ENCODE measurements at regions not wholly inside any gene's neighbourhood (a gene's known extent, or its start where the extent isn't known, plus 50 kb on each side); places are given as distances from the start of the nearest gene placed in this dataset.

- Histone ChIP-seq H3K27ac (ENCODE audit: low read depth, low read length) (no peak overlapping the region), H3K9ac (ENCODE audit: low read depth in 1 of 3, low read length in 3 of 3) (no peak overlapping the region), H3K36me3 (ENCODE audit: control insufficient read depth in 3 of 3, insufficient read depth in 3 of 3, low read length in 3 of 3) (no peaks in the 10 kb centered on the region), H3K27me3 (ENCODE audit: control insufficient read depth in 3 of 3, insufficient read depth in 3 of 3, low read length in 3 of 3) (no peaks in the 10 kb centered on the region), H3K4me1 (ENCODE audit: control insufficient read depth in 3 of 3, insufficient read depth in 3 of 3, low read length in 3 of 3) (no peaks in the 10 kb centered on the region), H3K4me3 (ENCODE audit: low read length in 3 of 3) (no peak overlapping the region), H3K9me3 (ENCODE audit: control insufficient read depth in 3 of 3, low read length in 3 of 3) (no peaks in the 10 kb centered on the region)
These were observed 203.0 kb downstream of the POSTN start for GRCh38 chr13:37395544-37395943.

DNA sequence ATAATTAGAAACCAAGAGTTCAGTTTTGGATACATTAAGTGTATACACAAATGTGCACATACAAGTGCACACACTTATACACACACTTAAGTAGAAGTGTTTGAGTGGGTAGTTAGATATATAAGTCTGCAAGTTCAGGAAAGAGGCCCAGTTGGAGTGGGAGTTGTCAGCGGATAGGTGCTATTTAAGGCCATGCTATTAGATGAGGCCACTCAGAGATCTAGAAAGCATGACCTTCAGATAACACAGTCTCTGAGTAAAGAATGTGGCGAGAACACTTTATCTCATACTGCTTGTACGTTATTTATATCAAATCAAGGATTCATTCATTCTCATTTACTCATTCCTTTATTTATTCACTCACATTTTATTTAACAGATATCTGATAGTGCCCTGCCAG lies 206.2 kb downstream of the POSTN start:
- Histone ChIP-seq H3K9ac (ENCODE audit: low read depth in 1 of 3, low read length in 3 of 3) (no peak overlapping the region), H3K4me3 (ENCODE audit: low read length in 3 of 3) (no peak overlapping the region), H3K27ac (ENCODE audit: low read depth, low read length) (no peak overlapping the region), H3K27me3 (ENCODE audit: control insufficient read depth in 3 of 3, insufficient read depth in 3 of 3, low read length in 3 of 3) (no peaks in the 10 kb centered on the region), H3K36me3 (ENCODE audit: control insufficient read depth in 3 of 3, insufficient read depth in 3 of 3, low read length in 3 of 3) (no peaks in the 10 kb centered on the region), H3K9me3 (ENCODE audit: control insufficient read depth in 3 of 3, low read length in 3 of 3) (no peaks in the 10 kb centered on the region), H3K4me1 (ENCODE audit: control insufficient read depth in 3 of 3, insufficient read depth in 3 of 3, low read length in 3 of 3) (no peaks in the 10 kb centered on the region)

DNA sequence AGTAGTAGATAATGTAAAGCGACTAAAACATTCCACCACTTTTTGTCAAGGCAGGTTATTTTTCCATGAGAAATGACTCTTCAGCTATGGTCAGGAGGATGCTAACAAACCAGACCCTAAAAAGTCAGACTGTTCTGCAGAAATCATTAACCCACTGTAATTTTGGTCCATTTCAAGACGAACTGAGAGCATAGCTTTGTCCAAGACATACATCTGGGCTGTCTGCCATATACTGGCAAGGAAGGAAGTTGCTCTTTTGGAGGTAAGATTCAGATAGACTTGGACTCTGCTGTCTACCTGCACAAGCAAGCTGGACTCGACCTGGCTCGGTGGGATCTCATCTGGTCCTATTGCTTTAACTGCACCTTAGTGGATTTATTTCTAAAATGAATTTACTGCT lies 207.8 kb downstream of the POSTN start:
- Histone ChIP-seq H3K4me1 (ENCODE audit: control insufficient read depth in 3 of 3, insufficient read depth in 3 of 3, low read length in 3 of 3) (no peaks in the 10 kb centered on the region), H3K4me3 (ENCODE audit: low read length in 3 of 3) (no peak overlapping the region), H3K9me3 (ENCODE audit: control insufficient read depth in 3 of 3, low read length in 3 of 3) (no peaks in the 10 kb centered on the region), H3K9ac (ENCODE audit: low read depth in 1 of 3, low read length in 3 of 3) (no peak overlapping the region), H3K27me3 (ENCODE audit: control insufficient read depth in 3 of 3, insufficient read depth in 3 of 3, low read length in 3 of 3) (no peaks in the 10 kb centered on the region), H3K27ac (ENCODE audit: low read depth, low read length) (no peak overlapping the region), H3K36me3 (ENCODE audit: control insufficient read depth in 3 of 3, insufficient read depth in 3 of 3, low read length in 3 of 3) (no peaks in the 10 kb centered on the region)

GRCh38 chr13:37385956-37386670 lies 212.5 kb downstream of the POSTN start:
- Histone ChIP-seq H3K4me1 (ENCODE audit: control insufficient read depth in 3 of 3, insufficient read depth in 3 of 3, low read length in 3 of 3) (no peaks in the 10 kb centered on the region), H3K9ac (ENCODE audit: low read depth in 1 of 3, low read length in 3 of 3) (no peak overlapping the region)

DNA sequence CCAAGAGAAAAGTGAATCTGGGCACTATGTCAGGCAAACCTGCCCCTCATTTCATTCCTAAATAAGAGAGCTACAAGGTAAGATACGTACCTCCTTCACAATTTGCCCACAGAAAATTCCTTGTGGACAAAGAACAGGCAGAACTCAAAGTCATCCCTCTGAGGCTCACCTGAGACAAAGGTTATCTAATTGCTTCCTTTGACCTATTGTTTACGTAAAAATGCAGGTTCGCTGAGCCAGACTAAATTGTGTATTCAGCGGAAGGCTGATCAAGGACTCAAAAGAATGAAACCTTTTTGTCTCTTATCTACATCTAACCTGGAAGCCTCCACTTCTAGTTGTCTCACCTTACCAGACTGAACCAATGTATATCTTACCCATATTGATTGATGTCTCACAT lies 213.3 kb downstream of the POSTN start:
- Histone ChIP-seq H3K4me1 (ENCODE audit: control insufficient read depth in 3 of 3, insufficient read depth in 3 of 3, low read length in 3 of 3) (no peaks in the 10 kb centered on the region), H3K27me3 (ENCODE audit: control insufficient read depth in 3 of 3, insufficient read depth in 3 of 3, low read length in 3 of 3) (no peaks in the 10 kb centered on the region), H3K27ac (ENCODE audit: low read depth, low read length) (no peak overlapping the region), H3K9ac (ENCODE audit: low read depth in 1 of 3, low read length in 3 of 3) (no peak overlapping the region), H3K4me3 (ENCODE audit: low read length in 3 of 3) (no peak overlapping the region), H3K36me3 (ENCODE audit: control insufficient read depth in 3 of 3, insufficient read depth in 3 of 3, low read length in 3 of 3) (no peaks in the 10 kb centered on the region), H3K9me3 (ENCODE audit: control insufficient read depth in 3 of 3, low read length in 3 of 3) (no peaks in the 10 kb centered on the region)

More at GRCh38 chr13:37385956-37386670, 212.5 kb downstream of the POSTN start:
- H3K36me3 ChIP-seq (ENCODE audit: control insufficient read depth in 3 of 3, insufficient read depth in 3 of 3, low read length in 3 of 3) = no peaks in the 10 kb centered on the region
- H3K27ac ChIP-seq (ENCODE audit: low read depth, low read length) = no peak overlapping the region
- no peaks in the 10 kb centered on the region for H3K27me3 ChIP-seq (ENCODE audit: control insufficient read depth in 3 of 3, insufficient read depth in 3 of 3, low read length in 3 of 3)
- no peak overlapping the region for H3K4me3 ChIP-seq (ENCODE audit: low read length in 3 of 3)
- no peaks in the 10 kb centered on the region for H3K9me3 ChIP-seq (ENCODE audit: control insufficient read depth in 3 of 3, low read length in 3 of 3)

DNA sequence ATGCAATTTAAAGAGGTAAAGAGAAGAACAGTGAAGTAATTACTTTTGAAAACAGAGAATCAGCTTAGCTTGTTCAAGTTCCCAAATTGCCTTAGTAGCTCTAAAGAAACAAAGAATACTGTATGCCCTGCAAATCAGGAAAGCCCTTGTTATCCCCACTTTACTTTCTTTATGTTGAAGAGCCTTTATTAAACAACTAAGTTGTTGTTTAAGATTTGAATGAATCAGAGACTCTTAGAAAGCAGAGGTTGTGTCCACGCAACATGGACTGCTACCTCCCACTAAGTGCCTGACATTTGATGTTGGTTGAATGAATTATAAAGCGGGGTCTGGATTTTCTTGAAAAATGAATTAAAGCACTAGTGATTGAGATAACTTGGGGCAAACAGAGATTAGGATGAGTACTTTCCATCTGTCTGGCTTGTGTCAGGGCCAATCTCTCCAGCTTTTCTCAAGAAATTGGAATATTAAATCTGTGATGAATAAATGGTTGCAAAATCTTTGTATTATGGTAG lies 214.7 kb downstream of the POSTN start:
- no peaks in the 10 kb centered on the region for H3K27me3 ChIP-seq (ENCODE audit: control insufficient read depth in 3 of 3, insufficient read depth in 3 of 3, low read length in 3 of 3)
- H3K9me3 ChIP-seq (ENCODE audit: control insufficient read depth in 3 of 3, low read length in 3 of 3) = no peaks in the 10 kb centered on the region
- H3K4me1 ChIP-seq (ENCODE audit: control insufficient read depth in 3 of 3, insufficient read depth in 3 of 3, low read length in 3 of 3) = no peaks in the 10 kb centered on the region
- H3K27ac ChIP-seq (ENCODE audit: low read depth, low read length) = no peak overlapping the region
- no peak overlapping the region for H3K9ac ChIP-seq (ENCODE audit: low read depth in 1 of 3, low read length in 3 of 3)
- no peak overlapping the region for H3K4me3 ChIP-seq (ENCODE audit: low read length in 3 of 3)
- no peaks in the 10 kb centered on the region for H3K36me3 ChIP-seq (ENCODE audit: control insufficient read depth in 3 of 3, insufficient read depth in 3 of 3, low read length in 3 of 3)

DNA sequence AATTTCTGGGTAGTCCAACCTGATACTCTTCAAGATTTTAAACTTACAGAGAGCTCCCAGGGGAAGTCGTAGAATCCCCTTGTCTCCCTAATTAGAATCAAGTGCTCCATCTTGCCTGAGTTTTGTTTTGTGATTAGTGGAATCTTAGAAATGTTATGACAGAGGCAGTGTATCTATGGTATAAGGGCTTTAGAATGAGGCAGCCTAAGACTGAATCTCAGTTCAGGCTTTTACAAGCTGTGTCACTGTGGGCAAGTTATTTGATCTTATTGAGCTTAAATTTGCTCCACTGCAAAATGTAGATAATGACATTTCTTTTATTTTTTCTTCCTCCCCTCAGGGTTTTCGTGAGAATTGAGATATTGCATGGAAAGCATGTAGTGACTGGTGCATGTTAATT lies 215.5 kb downstream of the POSTN start:
- Histone ChIP-seq H3K36me3 (ENCODE audit: control insufficient read depth in 3 of 3, insufficient read depth in 3 of 3, low read length in 3 of 3) (no peaks in the 10 kb centered on the region), H3K9me3 (ENCODE audit: control insufficient read depth in 3 of 3, low read length in 3 of 3) (no peaks in the 10 kb centered on the region), H3K27me3 (ENCODE audit: control insufficient read depth in 3 of 3, insufficient read depth in 3 of 3, low read length in 3 of 3) (no peaks in the 10 kb centered on the region), H3K4me3 (ENCODE audit: low read length in 3 of 3) (no peak overlapping the region), H3K4me1 (ENCODE audit: control insufficient read depth in 3 of 3, insufficient read depth in 3 of 3, low read length in 3 of 3) (no peaks in the 10 kb centered on the region), H3K9ac (ENCODE audit: low read depth in 1 of 3, low read length in 3 of 3) (no peak overlapping the region), H3K27ac (ENCODE audit: low read depth, low read length) (no peak overlapping the region)

- Histone ChIP-seq H3K27ac (ENCODE audit: low read depth, low read length) (no peak overlapping the region), H3K9ac (ENCODE audit: low read depth in 1 of 3, low read length in 3 of 3) (no peak overlapping the region), H3K9me3 (ENCODE audit: control insufficient read depth in 3 of 3, low read length in 3 of 3) (no peaks in the 10 kb centered on the region), H3K27me3 (ENCODE audit: control insufficient read depth in 3 of 3, insufficient read depth in 3 of 3, low read length in 3 of 3) (no peaks in the 10 kb centered on the region), H3K36me3 (ENCODE audit: control insufficient read depth in 3 of 3, insufficient read depth in 3 of 3, low read length in 3 of 3) (no peaks in the 10 kb centered on the region), H3K4me1 (ENCODE audit: control insufficient read depth in 3 of 3, insufficient read depth in 3 of 3, low read length in 3 of 3) (no peaks in the 10 kb centered on the region), H3K4me3 (ENCODE audit: low read length in 3 of 3) (no peak overlapping the region)
These were observed 216.4 kb downstream of the POSTN start for GRCh38 chr13:37382146-37382545.

DNA sequence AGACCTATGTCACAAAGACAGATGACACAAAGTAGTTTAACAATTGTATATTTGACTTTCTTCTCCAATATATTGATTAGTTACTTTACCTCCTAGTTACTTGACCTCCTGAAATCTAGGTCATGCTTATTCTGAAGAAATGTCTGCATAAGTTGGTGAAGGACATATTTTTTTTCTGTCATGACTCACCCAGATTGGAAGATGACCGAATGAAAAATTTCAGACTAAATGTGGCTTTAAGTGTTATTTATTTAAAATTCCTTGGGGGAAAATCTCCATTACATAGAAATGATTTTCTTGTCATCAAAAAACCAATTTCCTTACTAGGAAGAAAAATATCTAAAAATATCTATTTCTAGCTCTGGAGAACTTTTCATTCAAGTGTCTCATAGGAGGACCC lies 217.1 kb downstream of the POSTN start:
- Histone ChIP-seq H3K9ac (ENCODE audit: low read depth in 1 of 3, low read length in 3 of 3) (no peak overlapping the region), H3K27me3 (ENCODE audit: control insufficient read depth in 3 of 3, insufficient read depth in 3 of 3, low read length in 3 of 3) (no peaks in the 10 kb centered on the region), H3K36me3 (ENCODE audit: control insufficient read depth in 3 of 3, insufficient read depth in 3 of 3, low read length in 3 of 3) (no peaks in the 10 kb centered on the region), H3K9me3 (ENCODE audit: control insufficient read depth in 3 of 3, low read length in 3 of 3) (no peaks in the 10 kb centered on the region), H3K4me1 (ENCODE audit: control insufficient read depth in 3 of 3, insufficient read depth in 3 of 3, low read length in 3 of 3) (no peaks in the 10 kb centered on the region), H3K4me3 (ENCODE audit: low read length in 3 of 3) (no peak overlapping the region), H3K27ac (ENCODE audit: low read depth, low read length) (no peak overlapping the region)

GRCh38 chr13:37379841-37380240 lies 218.7 kb downstream of the POSTN start:
- H3K27me3 ChIP-seq (ENCODE audit: control insufficient read depth in 3 of 3, insufficient read depth in 3 of 3, low read length in 3 of 3) = no peaks in the 10 kb centered on the region
- no peak overlapping the region for H3K4me3 ChIP-seq (ENCODE audit: low read length in 3 of 3)
- no peak overlapping the region for H3K27ac ChIP-seq (ENCODE audit: low read depth, low read length)
- no peaks in the 10 kb centered on the region for H3K36me3 ChIP-seq (ENCODE audit: control insufficient read depth in 3 of 3, insufficient read depth in 3 of 3, low read length in 3 of 3)
- H3K9ac ChIP-seq (ENCODE audit: low read depth in 1 of 3, low read length in 3 of 3) = no peak overlapping the region
- H3K9me3 ChIP-seq (ENCODE audit: control insufficient read depth in 3 of 3, low read length in 3 of 3) = no peaks in the 10 kb centered on the region
- no peaks in the 10 kb centered on the region for H3K4me1 ChIP-seq (ENCODE audit: control insufficient read depth in 3 of 3, insufficient read depth in 3 of 3, low read length in 3 of 3)
